ENCODE measurements at regions not wholly inside any gene's neighbourhood (a gene's known extent, or its start where the extent isn't known, plus 50 kb on each side); places are given as distances from the start of the nearest gene placed in this dataset.

- ChIA-PET POLR2A (no interaction called here), CTCF (ENCODE audit: low intra/inter-chr PET ratio) (no interaction called here)
- Histone ChIP-seq H3K79me2 (ENCODE audit: control insufficient read depth, insufficient read depth, low read length) (no peaks in the 10 kb centered on the region), H3K4me3 (no peak overlapping the region), H3K36me3 (ENCODE audit: control insufficient read depth, insufficient read depth, low read length) (no peaks in the 10 kb centered on the region), H3K27me3 (ENCODE audit: control insufficient read depth in 2 of 2, insufficient read depth in 2 of 2, low read length in 2 of 2) (no peaks in the 10 kb centered on the region), H3K4me2 (ENCODE audit: insufficient read depth, low read length) (no peak overlapping the region), H3K4me1 (replicated peaks in 1 of 2; ENCODE audit: control insufficient read depth in 2 of 2, insufficient read depth in 2 of 2, low read length in 2 of 2) (no peaks in the 10 kb centered on the region), H3K9ac (ENCODE audit: insufficient read depth in 1 of 2, low read depth in 2 of 2, low read length in 2 of 2) (no peak overlapping the region), H3K27ac (ENCODE audit: extremely low read depth, low read depth, low read length) (no peak overlapping the region), H4K20me1 (replicated peaks; ENCODE audit: control insufficient read depth, insufficient read depth, low read length) (no peaks in the 10 kb centered on the region), H2AFZ (ENCODE audit: low read depth, low read length) (no peak overlapping the region), H3K9me1 (ENCODE audit: control insufficient read depth, insufficient read depth, low read length) (no peaks in the 10 kb centered on the region), H3K9me3 (replicated peaks; ENCODE audit: control insufficient read depth, insufficient read depth, low read depth, low read length) (no peaks in the 10 kb centered on the region)
- in situ Hi-C loops (cut with MboI) = no loop called here
- ATAC-seq = no peak
- 2% methylated on average over 3 of the region's 3 CpGs for WGBS (ENCODE audit: insufficient coverage, low coverage, missing lambda C conversion rate)
- DNase-seq (ENCODE audit: extremely low read depth in 1 of 4, low spot score in 3 of 4) = no peak
- FAIRE-seq = no peak
- intact Hi-C loops (cut with micrococcal nuclease) = no loop called here
- BruUV-seq (replicated peaks) = no TSS peak
- TF ChIP-seq NR2C1 (IDR thresholded peaks at IDR 0.05) (no peak), NR2C1 (tag; IDR thresholded peaks at IDR 0.05) (no peak), IRF2 (CRISPR knock-in tag; IDR thresholded peaks at IDR 0.05) (no peak), MGA (IDR thresholded peaks at IDR 0.05) (no peak), ZBTB12 (CRISPR knock-in tag; IDR thresholded peaks at IDR 0.05) (no peak), POLR2G (IDR thresholded peaks at IDR 0.05; ENCODE audit: low read depth, low read length) (no peak), MAFF (IDR thresholded peaks at IDR 0.05; ENCODE audit: low read length) (no peak), ZNF146 (CRISPR knock-in tag; IDR thresholded peaks at IDR 0.05; ENCODE audit: unreplicated experiment) (no peak), SRSF1 (IDR thresholded peaks at IDR 0.05; ENCODE audit: low read depth, low read length) (no peak), SP2 (IDR thresholded peaks at IDR 0.05; ENCODE audit: extremely low read depth, low read depth, low read length, poor library complexity, severe bottlenecking) (no peak), IRF9 (tag; IDR thresholded peaks at IDR 0.05) (no peak)
Measured at GRCh38 chr11:22078063-22078462, 114.8 kb upstream of the ANO5 start.
